BJ (cell line): ENCODE measurements at regions not wholly inside any gene's neighbourhood (a gene's known extent, or its start where the extent isn't known, plus 50 kb on each side); places are given as distances from the start of the nearest gene placed in this dataset.

Experiments
- CTCF ChIA-PET: fragments of 350-600 bp; formaldehyde crosslinking; extraction: SDS; loops from one replicate; lab custom pipeline; 2021; ENCODE audit warnings: antibody characterized with exemption, inconsistent platforms; lab: Yijun Ruan, JAX
- POLR2A ChIA-PET: fragments of 300-600 bp; sonication (Branson Sonifier 250); formaldehyde crosslinking; extraction: SDS; loops from one replicate; lab custom pipeline; 2021; ENCODE audit warnings: antibody characterized with exemption; lab: Charles Lee
- DNase-seq: peaks from one replicate; pipeline ENCODE4 v3.0.0-alpha.2; 2011; ENCODE audit warnings: low read depth
- H3K27me3 ChIP-seq: 2 replicates; pipeline ENCODE4 v1.6.0; 2011; ENCODE audit warnings: low read length; ENCODE audit not compliant: control insufficient read depth, insufficient read depth
- H3K36me3 ChIP-seq: 2 replicates; pipeline ENCODE4 v1.5.1; 2011; ENCODE audit warnings: low read length; ENCODE audit not compliant: control insufficient read depth, insufficient read depth
- H3K4me3 ChIP-seq: 2 replicates; pipeline ENCODE4 v1.5.1; 2011; ENCODE audit warnings: low read depth, mild to moderate bottlenecking, control low read depth, low read length
- TF ChIP-seq, protein P1 (sequence below): IDR thresholded peaks from 2 replicates; pipeline ENCODE4 v1.5.1; 2011; ENCODE audit warnings: low read depth, mild to moderate bottlenecking, control low read depth, inconsistent platforms, low read length, moderate library complexity; ENCODE audit not compliant: insufficient read depth

DNA sequence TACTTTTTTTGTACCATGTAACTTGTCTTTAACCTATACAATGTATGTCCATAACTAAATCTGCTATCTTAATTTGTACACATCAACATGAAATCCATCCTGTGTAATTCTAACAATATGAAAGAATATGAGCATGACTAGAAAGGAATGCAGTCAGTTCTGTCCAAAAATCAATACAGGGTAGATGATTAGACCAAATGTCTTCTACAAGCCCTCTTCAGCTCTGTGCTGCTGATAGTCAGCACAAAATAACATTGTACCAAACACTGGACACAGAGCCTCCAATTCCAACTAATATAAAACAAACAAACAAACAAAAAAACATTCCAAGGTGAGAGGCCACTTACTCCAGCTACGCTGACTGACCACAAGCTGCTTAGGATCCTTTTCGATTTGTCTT, 301.4 kb upstream of the IRAK1BP1 start:
- TF ChIP-seq, protein P1, sequence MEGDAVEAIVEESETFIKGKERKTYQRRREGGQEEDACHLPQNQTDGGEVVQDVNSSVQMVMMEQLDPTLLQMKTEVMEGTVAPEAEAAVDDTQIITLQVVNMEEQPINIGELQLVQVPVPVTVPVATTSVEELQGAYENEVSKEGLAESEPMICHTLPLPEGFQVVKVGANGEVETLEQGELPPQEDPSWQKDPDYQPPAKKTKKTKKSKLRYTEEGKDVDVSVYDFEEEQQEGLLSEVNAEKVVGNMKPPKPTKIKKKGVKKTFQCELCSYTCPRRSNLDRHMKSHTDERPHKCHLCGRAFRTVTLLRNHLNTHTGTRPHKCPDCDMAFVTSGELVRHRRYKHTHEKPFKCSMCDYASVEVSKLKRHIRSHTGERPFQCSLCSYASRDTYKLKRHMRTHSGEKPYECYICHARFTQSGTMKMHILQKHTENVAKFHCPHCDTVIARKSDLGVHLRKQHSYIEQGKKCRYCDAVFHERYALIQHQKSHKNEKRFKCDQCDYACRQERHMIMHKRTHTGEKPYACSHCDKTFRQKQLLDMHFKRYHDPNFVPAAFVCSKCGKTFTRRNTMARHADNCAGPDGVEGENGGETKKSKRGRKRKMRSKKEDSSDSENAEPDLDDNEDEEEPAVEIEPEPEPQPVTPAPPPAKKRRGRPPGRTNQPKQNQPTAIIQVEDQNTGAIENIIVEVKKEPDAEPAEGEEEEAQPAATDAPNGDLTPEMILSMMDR, result no peak
- Histone ChIP-seq H3K36me3 (no peaks in the 10 kb centered on the region), H3K27me3 (no peaks in the 10 kb centered on the region), H3K4me3 (no peak overlapping the region)
- ChIA-PET CTCF (no interaction called here), POLR2A (no interaction called here)
- no peak for DNase-seq

DNA sequence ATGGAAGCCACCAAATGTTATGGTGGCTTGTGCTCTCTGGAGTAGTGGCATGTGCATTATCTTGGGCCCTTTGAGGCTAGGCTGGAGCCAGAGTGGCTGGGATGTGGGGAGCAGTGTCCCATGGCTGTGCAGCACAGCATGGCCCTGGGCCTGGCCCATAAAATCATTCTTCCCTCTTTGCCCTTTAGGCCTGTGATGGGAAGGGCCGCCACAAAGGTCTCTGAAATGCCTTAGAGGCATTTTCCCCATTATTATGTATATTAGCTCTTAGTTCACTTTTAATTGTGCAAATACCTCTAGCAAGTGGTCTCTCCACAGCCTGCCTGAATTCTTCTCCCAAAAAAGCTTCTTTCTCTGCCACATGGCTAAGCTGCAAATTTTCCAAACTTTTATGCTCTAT, 297.3 kb upstream of the IRAK1BP1 start:
- TF ChIP-seq, protein P1, result no peak
- Histone ChIP-seq H3K27me3 (no peaks in the 10 kb centered on the region), H3K4me3 (no peak overlapping the region), H3K36me3 (no peaks in the 10 kb centered on the region)
- DNase-seq, result no peak
- ChIA-PET CTCF (no interaction called here), POLR2A (no interaction called here)

DNA sequence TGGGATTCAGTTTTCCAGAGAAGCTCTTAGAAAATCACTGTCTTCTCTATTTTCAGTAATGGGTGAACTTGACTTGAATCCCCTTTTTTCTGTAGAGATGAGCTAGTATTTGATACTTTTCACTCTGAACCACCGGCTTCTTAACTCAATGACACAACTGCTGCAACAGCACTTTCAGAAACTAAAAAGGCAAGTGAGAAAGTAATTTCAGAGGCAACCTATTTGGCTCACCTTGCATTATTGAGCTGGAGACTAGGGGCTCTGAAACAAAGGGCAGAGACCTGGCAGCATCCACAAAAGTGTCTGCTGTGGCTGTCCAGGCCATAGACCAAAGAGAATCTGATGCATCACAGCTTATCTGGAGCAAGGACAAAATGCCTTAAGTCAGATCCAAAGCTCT, 289.8 kb upstream of the IRAK1BP1 start:
- Histone ChIP-seq H3K4me3 (no peak overlapping the region), H3K36me3 (no peaks in the 10 kb centered on the region), H3K27me3 (no peaks in the 10 kb centered on the region)
- CTCF ChIA-PET, result no interaction called here
- POLR2A ChIA-PET, result no interaction called here
- no peak for DNase-seq
- TF ChIP-seq, protein P1, result no peak

DNA sequence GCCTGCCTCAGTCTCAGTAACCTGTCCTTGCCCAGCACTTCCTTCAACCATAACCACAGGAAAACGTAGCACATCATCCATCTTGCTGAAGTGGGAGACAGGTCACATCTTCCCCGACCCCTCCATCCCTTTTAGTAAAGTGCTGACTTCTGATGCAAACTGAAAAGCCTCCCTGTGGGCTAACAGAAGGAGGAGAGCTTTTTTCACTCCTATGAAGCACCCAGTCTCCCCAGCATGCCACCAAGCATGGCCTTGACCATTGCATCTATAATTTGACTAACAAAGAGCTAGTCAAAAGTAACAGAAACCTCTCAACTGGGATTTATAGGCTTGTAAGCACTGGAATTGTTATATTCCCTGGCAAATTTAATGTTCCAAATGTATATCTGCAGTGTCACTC, 288.9 kb upstream of the IRAK1BP1 start:
- DNase-seq, result no peak
- TF ChIP-seq, protein P1, result no peak
- H3K36me3 ChIP-seq, result no peaks in the 10 kb centered on the region
- no peak overlapping the region for H3K4me3 ChIP-seq
- ChIA-PET POLR2A (no interaction called here), CTCF (no interaction called here)
- no peaks in the 10 kb centered on the region for H3K27me3 ChIP-seq

DNA sequence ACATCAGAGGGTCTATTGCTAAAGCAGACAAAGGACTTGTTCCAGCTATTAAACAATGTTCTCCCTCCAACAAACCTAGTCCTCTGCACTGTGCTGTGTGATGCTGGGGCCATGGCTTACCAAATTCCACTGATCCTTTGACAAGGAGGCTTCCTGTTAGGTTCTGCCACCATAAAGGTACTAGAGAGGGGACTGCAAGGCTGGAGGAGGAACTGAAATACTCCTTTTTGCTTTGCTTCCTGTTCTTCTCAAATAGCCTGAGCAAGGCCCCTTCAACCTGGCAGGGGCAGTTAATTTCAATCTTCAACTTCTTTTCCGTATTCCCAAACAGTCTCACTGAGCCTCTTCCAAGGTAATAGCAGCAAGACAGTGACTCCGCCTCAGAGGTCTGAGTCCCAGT, 286.4 kb upstream of the IRAK1BP1 start:
- Histone ChIP-seq H3K36me3 (no peaks in the 10 kb centered on the region), H3K4me3 (no peak overlapping the region), H3K27me3 (no peaks in the 10 kb centered on the region)
- no peak for DNase-seq
- POLR2A ChIA-PET, result no interaction called here
- TF ChIP-seq, protein P1, result no peak
- CTCF ChIA-PET, result interaction anchor here (2.1 kb wide), 1 partner anchor 17 kb away, joined by 5 read pairs; no protein-coding TSS in a partner anchor
